ENCODE measurements at regions not wholly inside any gene's neighbourhood (a gene's known extent, or its start where the extent isn't known, plus 50 kb on each side); places are given as distances from the start of the nearest gene placed in this dataset.

GRCh38 chr18:64929036-64929435, 780.1 kb upstream of the LINC00305 start:
- TF ChIP-seq CTCF (IDR thresholded peaks at IDR 0.05; ENCODE audit: low read length) (no peak), EZH2 (optimal IDR thresholded peaks at IDR 0.05; ENCODE audit: low read depth, low read length) (no peak), EZH2phosphoT487 (IDR thresholded peaks at IDR 0.05; ENCODE audit: low read length) (no peak)

Measured in MM.1S (cell line).